Epidermal melanocyte (primary cell): ENCODE measurements at regions not wholly inside any gene's neighbourhood (a gene's known extent, or its start where the extent isn't known, plus 50 kb on each side); places are given as distances from the start of the nearest gene placed in this dataset.
"Not testable (repeated sequence)": the region's sequence is repeated elsewhere in the genome, so short reads cannot be mapped to it uniquely, and the experiment has no call there.

ENCODE experiments used
- DNase-seq: peaks from one replicate; pipeline ENCODE4 v3.0.0; 2011; ENCODE audit warnings: low spot score; ENCODE audit not compliant: insufficient read length

GRCh38 chr12:114134922-114135321 lies 168.8 kb upstream of the RBM19 start:
- DNase-seq, result no peak

- DNase-seq, result no peak
Observed at GRCh38 chr12:114131824-114132223, 165.7 kb upstream of the RBM19 start.

GRCh38 chr12:114123108-114123507 lies 157.0 kb upstream of the RBM19 start:
- DNase-seq, result no peak

- DNase-seq, result no peak
Observed at GRCh38 chr12:114122016-114122415, 155.9 kb upstream of the RBM19 start.

- DNase-seq, result no peak
Observed at GRCh38 chr12:114119316-114119715, 153.2 kb upstream of the RBM19 start.

GRCh38 chr12:114096461-114096860 lies 130.3 kb upstream of the RBM19 start:
- DNase-seq, result no peak

GRCh38 chr12:114093520-114093919 lies 127.4 kb upstream of the RBM19 start:
- no peak for DNase-seq

GRCh38 chr12:114092981-114093380 lies 126.9 kb upstream of the RBM19 start:
- no peak for DNase-seq

- no peak for DNase-seq
Observed at GRCh38 chr12:114090211-114090610, 124.1 kb upstream of the RBM19 start.

- no peak for DNase-seq
Observed at GRCh38 chr12:114073076-114073475, 107.0 kb upstream of the RBM19 start.

- no peak for DNase-seq
Observed at GRCh38 chr12:114069507-114069906, 103.4 kb upstream of the RBM19 start.

- DNase-seq, result no peak
Observed at GRCh38 chr12:114064497-114064896, 98.4 kb upstream of the RBM19 start.

GRCh38 chr12:114064034-114064433 lies 97.9 kb upstream of the RBM19 start:
- not testable (repeated sequence) for DNase-seq

GRCh38 chr12:114063435-114063834 lies 97.3 kb upstream of the RBM19 start:
- DNase-seq, result no peak

GRCh38 chr12:114056351-114056750 lies 90.2 kb upstream of the RBM19 start:
- DNase-seq, result not testable (repeated sequence)

- no peak for DNase-seq
Observed at GRCh38 chr12:114054982-114055381, 88.9 kb upstream of the RBM19 start.

GRCh38 chr12:114046236-114046998 lies 80.3 kb upstream of the RBM19 start:
- DNase-seq, result no peak

GRCh38 chr12:114045349-114045748 lies 79.2 kb upstream of the RBM19 start:
- DNase-seq, result no peak

- no peak for DNase-seq
Observed at GRCh38 chr12:114041590-114041989, 75.5 kb upstream of the RBM19 start.

- no peak for DNase-seq
Observed at GRCh38 chr12:114041136-114041535, 75.0 kb upstream of the RBM19 start.

GRCh38 chr12:114038962-114039361 lies 72.8 kb upstream of the RBM19 start:
- DNase-seq, result no peak

- no peak for DNase-seq
Observed at GRCh38 chr12:114032801-114033200, 66.7 kb upstream of the RBM19 start.

- no peak for DNase-seq
Observed at GRCh38 chr12:114030451-114030850, 64.3 kb upstream of the RBM19 start.

- no peak for DNase-seq
Observed at GRCh38 chr12:114026805-114027204, 60.7 kb upstream of the RBM19 start.
